ENCODE measurements at regions not wholly inside any gene's neighbourhood (a gene's known extent, or its start where the extent isn't known, plus 50 kb on each side); places are given as distances from the start of the nearest gene placed in this dataset.
A peak's percentile ranks its signal among the peaks of the same experiment; 100 is the strongest.

DNA sequence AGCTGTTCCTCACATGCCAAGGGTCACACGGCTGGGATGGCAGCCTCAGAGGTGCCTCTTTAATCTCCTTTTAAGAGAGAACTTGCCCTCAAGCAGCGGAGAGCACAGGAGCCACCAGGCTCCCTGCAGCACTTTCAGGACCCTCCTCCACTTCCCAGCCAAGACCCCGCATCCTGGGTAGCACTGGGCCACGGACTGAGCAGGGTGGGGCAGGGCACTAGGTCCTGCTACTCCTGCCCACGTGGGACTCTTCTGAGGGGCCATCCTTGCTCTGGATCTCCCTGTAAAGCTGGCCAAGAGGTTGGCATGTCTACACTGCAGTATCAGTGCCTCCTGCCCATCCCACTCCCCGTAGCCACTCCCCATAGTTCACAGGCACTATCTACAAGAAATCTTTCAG is 175.3 kb upstream of the GLI2 start:
- 100% methylated on average over 1 of the region's 6 CpGs for WGBS (ENCODE audit: insufficient coverage, low coverage, low lambda C conversion rate, missing lambda C conversion rate)
- no peak for TF ChIP-seq POLR2A (IDR thresholded peaks at IDR 0.05)
- TF ChIP-seq, protein P1, sequence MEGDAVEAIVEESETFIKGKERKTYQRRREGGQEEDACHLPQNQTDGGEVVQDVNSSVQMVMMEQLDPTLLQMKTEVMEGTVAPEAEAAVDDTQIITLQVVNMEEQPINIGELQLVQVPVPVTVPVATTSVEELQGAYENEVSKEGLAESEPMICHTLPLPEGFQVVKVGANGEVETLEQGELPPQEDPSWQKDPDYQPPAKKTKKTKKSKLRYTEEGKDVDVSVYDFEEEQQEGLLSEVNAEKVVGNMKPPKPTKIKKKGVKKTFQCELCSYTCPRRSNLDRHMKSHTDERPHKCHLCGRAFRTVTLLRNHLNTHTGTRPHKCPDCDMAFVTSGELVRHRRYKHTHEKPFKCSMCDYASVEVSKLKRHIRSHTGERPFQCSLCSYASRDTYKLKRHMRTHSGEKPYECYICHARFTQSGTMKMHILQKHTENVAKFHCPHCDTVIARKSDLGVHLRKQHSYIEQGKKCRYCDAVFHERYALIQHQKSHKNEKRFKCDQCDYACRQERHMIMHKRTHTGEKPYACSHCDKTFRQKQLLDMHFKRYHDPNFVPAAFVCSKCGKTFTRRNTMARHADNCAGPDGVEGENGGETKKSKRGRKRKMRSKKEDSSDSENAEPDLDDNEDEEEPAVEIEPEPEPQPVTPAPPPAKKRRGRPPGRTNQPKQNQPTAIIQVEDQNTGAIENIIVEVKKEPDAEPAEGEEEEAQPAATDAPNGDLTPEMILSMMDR (IDR thresholded peaks at IDR 0.05), result no peak
- intact Hi-C loops (cut with DNase I), result loop anchor here in 1 of 2 donors (10.0 kb wide), 1 partner anchor 114 kb away; no protein-coding TSS in a partner anchor
- no peaks in the 10 kb centered on the region for H3K9me3 ChIP-seq
- H3K36me3 ChIP-seq, result no peaks in the 10 kb centered on the region
- ATAC-seq (no peak), DNase-seq (no peak)
- no peaks in the 10 kb centered on the region for H3K27me3 ChIP-seq
- H3K4me1 ChIP-seq, result no peaks in the 10 kb centered on the region
- H3K4me3 ChIP-seq, result no peak overlapping the region
- no peak overlapping the region for H3K27ac ChIP-seq

DNA sequence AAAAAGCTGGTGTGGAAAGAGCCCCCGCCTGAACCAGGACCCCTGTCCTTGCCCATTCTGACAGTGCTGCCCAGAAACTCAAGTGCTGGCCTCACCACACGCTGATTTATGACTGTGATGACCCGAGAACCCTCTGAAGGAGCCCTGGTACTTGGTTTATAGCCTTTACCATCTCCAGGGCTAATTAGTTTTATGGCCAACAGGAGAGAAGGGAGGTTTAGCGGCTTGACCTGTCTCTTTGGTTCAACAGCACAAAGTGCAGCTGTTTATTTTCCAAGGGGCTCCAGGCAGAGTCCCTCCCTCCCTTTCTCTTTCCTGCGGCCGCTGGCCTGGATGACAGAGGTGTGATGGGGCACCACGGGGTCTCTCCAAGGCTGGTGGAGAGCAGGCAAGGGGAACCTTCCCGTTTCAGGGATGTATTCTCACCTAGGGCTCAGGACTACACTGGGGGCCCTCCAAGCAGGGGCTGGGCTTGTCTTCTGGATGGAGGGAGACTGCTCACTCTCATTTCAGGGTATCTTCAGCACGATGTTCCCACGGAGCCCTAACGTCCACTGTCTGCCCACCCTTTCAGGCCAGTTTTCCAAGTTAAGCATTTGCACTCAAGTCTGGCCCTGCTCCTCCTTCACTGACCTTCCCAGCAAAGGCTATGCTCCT is 174.2 kb upstream of the GLI2 start:
- Histone ChIP-seq H3K27me3 (no peaks in the 10 kb centered on the region), H3K36me3 (no peaks in the 10 kb centered on the region), H3K9me3 (no peaks in the 10 kb centered on the region), H3K27ac (no peak overlapping the region), H3K4me1 (no peaks in the 10 kb centered on the region), H3K4me3 (no peak overlapping the region)
- intact Hi-C loops (cut with DNase I), result loop anchor here in 1 of 2 donors (10.0 kb wide), 1 partner anchor 113 kb away; no protein-coding TSS in a partner anchor
- WGBS (ENCODE audit: insufficient coverage, low coverage, low lambda C conversion rate, missing lambda C conversion rate), result 68% methylated on average over 5 of the region's 11 CpGs
- no peak for TF ChIP-seq POLR2A (IDR thresholded peaks at IDR 0.05)
- TF ChIP-seq, protein P1 (IDR thresholded peaks at IDR 0.05), result no peak
- peak in 2 of 3 donors; percentile 3 to 18 for DNase-seq
- no peak for ATAC-seq

DNA sequence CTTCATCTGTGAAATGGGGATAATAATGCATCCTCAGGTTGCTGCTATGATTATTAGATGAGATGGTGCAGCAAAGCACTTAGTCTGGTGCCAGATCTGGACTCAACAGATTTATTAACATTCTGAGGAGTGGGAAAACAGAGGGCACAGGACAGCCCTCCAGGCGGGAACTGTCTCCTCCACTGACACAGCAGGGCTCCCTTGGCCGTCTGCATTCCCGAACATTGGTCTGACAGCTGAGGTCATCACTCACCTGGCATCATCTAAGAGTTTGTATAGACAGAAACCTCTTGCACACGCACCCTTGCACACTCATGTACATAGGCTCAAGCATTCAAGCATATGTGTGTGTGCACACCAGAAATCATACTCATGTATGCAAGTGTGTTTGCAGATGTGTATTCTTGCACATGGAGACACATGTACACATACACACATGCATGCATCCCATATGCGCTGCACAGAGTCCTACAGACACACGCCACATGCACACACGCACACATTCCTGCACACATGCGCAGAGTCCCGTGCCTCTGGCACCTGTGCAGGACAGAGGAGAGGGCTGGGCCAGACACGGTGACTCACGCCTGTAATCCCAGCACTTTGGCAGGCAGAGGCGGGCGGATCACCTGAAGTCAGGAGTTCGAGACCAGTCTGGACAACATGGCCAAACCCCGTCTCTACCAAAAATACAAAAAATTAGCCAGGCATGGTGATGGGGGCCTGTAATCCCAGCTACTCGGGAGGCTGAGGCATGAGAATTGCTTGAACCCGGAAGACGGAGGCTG is 173.3 kb upstream of the GLI2 start:
- 81% methylated on average over 7 of the region's 18 CpGs for WGBS (ENCODE audit: insufficient coverage, low coverage, low lambda C conversion rate, missing lambda C conversion rate)
- no peak for TF ChIP-seq POLR2A (IDR thresholded peaks at IDR 0.05)
- TF ChIP-seq, protein P1 (IDR thresholded peaks at IDR 0.05), result no peak
- no peak overlapping the region for H3K27ac ChIP-seq
- ATAC-seq (no peak), DNase-seq (peak in 2 of 3 donors; percentile 8 to 35)
- no peak overlapping the region for H3K4me3 ChIP-seq
- H3K4me1 ChIP-seq, result no peaks in the 10 kb centered on the region
- H3K27me3 ChIP-seq, result no peaks in the 10 kb centered on the region
- no peaks in the 10 kb centered on the region for H3K9me3 ChIP-seq
- intact Hi-C loops (cut with DNase I), result loop anchor here in 1 of 2 donors (10.0 kb wide), 1 partner anchor 112 kb away; no protein-coding TSS in a partner anchor
- no peaks in the 10 kb centered on the region for H3K36me3 ChIP-seq

DNA sequence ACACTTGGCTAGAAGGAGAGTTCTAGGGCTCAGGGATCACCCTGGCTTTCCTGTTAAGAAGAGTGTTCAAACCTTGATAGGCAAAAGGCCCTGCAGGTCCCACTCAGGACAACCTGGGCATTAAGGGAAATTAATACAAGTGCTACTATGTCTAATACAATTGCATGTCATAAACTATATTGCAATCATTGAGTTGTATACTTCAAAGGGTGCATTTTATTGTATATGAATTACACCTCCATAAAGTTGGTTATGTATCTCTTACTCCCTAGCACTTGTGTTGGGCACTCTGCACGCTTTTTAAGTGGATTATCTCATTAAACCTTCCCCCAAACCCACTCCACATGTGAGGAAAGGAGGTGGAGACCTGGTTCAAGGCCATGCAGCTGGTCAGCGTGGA is 172.1 kb upstream of the GLI2 start:
- no peak for DNase-seq
- no peak for ATAC-seq
- intact Hi-C loops (cut with DNase I), result loop anchor here in 1 of 2 donors (10.0 kb wide), 1 partner anchor 111 kb away; no protein-coding TSS in a partner anchor
- Histone ChIP-seq H3K4me3 (no peak overlapping the region), H3K4me1 (no peaks in the 10 kb centered on the region), H3K27ac (no peak overlapping the region), H3K36me3 (no peaks in the 10 kb centered on the region), H3K9me3 (no peaks in the 10 kb centered on the region), H3K27me3 (no peaks in the 10 kb centered on the region)
- TF ChIP-seq POLR2A (IDR thresholded peaks at IDR 0.05), result no peak
- TF ChIP-seq, protein P1 (IDR thresholded peaks at IDR 0.05), result no peak
- 100% methylated on average over 1 of the region's 2 CpGs for WGBS (ENCODE audit: insufficient coverage, low coverage, low lambda C conversion rate, missing lambda C conversion rate)
